Keratinocyte (primary cell): ENCODE measurements at regions not wholly inside any gene's neighbourhood (a gene's known extent, or its start where the extent isn't known, plus 50 kb on each side); places are given as distances from the start of the nearest gene placed in this dataset.

Experiments used
- DNase-seq: peaks from one replicate; pipeline ENCODE4 v3.0.0-alpha.2; 2011; ENCODE audit warnings: low read depth, missing footprints, low spot score
- FAIRE-seq: peaks from 2 replicates; lab custom pipeline; 2011; peaks lifted over from hg19 to GRCh38; lab: Jason Lieb, UNC
- H2AFZ ChIP-seq: 2 replicates; pipeline ENCODE4 v1.6.0; 2012; ENCODE audit warnings: low read length, control low read depth, inconsistent platforms; ENCODE audit not compliant: control insufficient read depth
- H3K27ac ChIP-seq: 2 replicates; pipeline ENCODE4 v1.5.1; 2011; ENCODE audit warnings: low read length; ENCODE audit not compliant: control insufficient read depth, insufficient read depth
- H3K27me3 ChIP-seq: 3 replicates; pipeline ENCODE4 v1.6.0; 2011; ENCODE audit warnings: low read length; ENCODE audit not compliant: control insufficient read depth, insufficient read depth; ENCODE audit errors: extremely low read depth
- H3K36me3 ChIP-seq, 2 experiments: 2 replicates in 1 of 2; 3 replicates in 1 of 2; pipeline ENCODE4 v1.5.1; 2011; ENCODE audit warnings: low read length in 2 of 2, mild to moderate bottlenecking in 1 of 2; ENCODE audit not compliant: control insufficient read depth in 2 of 2, insufficient read depth in 2 of 2; ENCODE audit errors: extremely low read depth in 1 of 2
- H3K4me1 ChIP-seq: 3 replicates; pipeline ENCODE4 v1.5.1; 2011; ENCODE audit warnings: low read length; ENCODE audit not compliant: control insufficient read depth, insufficient read depth; ENCODE audit errors: extremely low read depth
- H3K4me2 ChIP-seq: 3 replicates; pipeline ENCODE4 v1.6.0; 2011; ENCODE audit warnings: low read depth, low read length; ENCODE audit not compliant: control insufficient read depth, insufficient read depth; ENCODE audit errors: extremely low read depth
- H3K4me3 ChIP-seq, 3 experiments: fragments of 200-600 bp in 1 of 3; sonication (generic) in 1 of 3; 2 replicates in 2 of 3; 3 replicates in 1 of 3; pipeline ENCODE4 v1.5.1; 2011 to 2016; ENCODE audit warnings: low read length in 3 of 3, mild to moderate bottlenecking in 3 of 3, control low read depth in 2 of 3, inconsistent platforms in 1 of 3, low read depth in 1 of 3, mixed read lengths in 1 of 3, mixed run types in 1 of 3, moderate library complexity in 1 of 3; ENCODE audit not compliant: control insufficient read depth in 2 of 3, insufficient read depth in 2 of 3; ENCODE audit errors: extremely low read depth in 1 of 3
- H3K79me2 ChIP-seq: 2 replicates; pipeline ENCODE4 v1.6.0; 2012; ENCODE audit warnings: low read length; ENCODE audit not compliant: control insufficient read depth, insufficient read depth
- H3K9ac ChIP-seq: 3 replicates; pipeline ENCODE4 v1.6.0; 2011; ENCODE audit warnings: low read length; ENCODE audit not compliant: control insufficient read depth, insufficient read depth; ENCODE audit errors: extremely low read depth
- H3K9me1 ChIP-seq: 3 replicates; pipeline ENCODE4 v1.6.0; 2011; ENCODE audit warnings: low read length; ENCODE audit not compliant: control insufficient read depth, insufficient read depth; ENCODE audit errors: extremely low read depth
- H3K9me3 ChIP-seq: 2 replicates; pipeline ENCODE4 v1.5.1; 2012; ENCODE audit warnings: low read depth, low read length; ENCODE audit not compliant: control insufficient read depth
- H4K20me1 ChIP-seq: 3 replicates; pipeline ENCODE4 v1.6.0; 2011; ENCODE audit warnings: low read length; ENCODE audit not compliant: control insufficient read depth, insufficient read depth; ENCODE audit errors: extremely low read depth
- CTCF ChIP-seq, 3 experiments: IDR thresholded peaks in 1 of 3; conservative IDR thresholded peaks in 1 of 3; optimal IDR thresholded peaks in 1 of 3; 2 replicates in 2 of 3; 3 replicates in 1 of 3; pipeline versions ENCODE3 to v1.5.1; 2011; ENCODE audit warnings: low read length in 3 of 3, mild to moderate bottlenecking in 3 of 3, moderate library complexity in 2 of 3, control low read depth in 1 of 3, inconsistent platforms in 1 of 3; ENCODE audit not compliant: insufficient read depth in 2 of 3; ENCODE audit errors: extremely low read depth in 1 of 3
- EZH2 ChIP-seq: IDR thresholded peaks from one replicate; pipeline ENCODE4 v1.6.1; 2012; ENCODE audit warnings: inconsistent platforms, mild to moderate bottlenecking, low read length, moderate library complexity
- dilution Hi-C: fragments of 300-500 bp; cut with MboI; formaldehyde crosslinking; loops from one replicate; pipeline ENCODE4 v1.7.0; 2020; ENCODE audit warnings: low sequenced_read_pairs; ENCODE audit not compliant: extremely low pct_ligation_motif_present

GRCh38 chr4:38511702-38512101, 152.3 kb upstream of the KLF3 start:
- no peak overlapping the region for H3K4me2 ChIP-seq
- no peak for TF ChIP-seq CTCF (optimal IDR thresholded peaks at IDR 0.05 in 1 of 3, IDR thresholded peaks at IDR 0.05 in 1 of 3, conservative IDR thresholded peaks at IDR 0.05 in 1 of 3; ENCODE audit: extremely low read depth in 1 of 3, insufficient read depth in 2 of 3, low read length in 3 of 3)
- no peak for TF ChIP-seq EZH2
- no peak overlapping the region for H3K27ac ChIP-seq
- dilution Hi-C loops: no loop called here
- H3K9me3 ChIP-seq: no peaks in the 10 kb centered on the region
- no peaks in the 10 kb centered on the region for H3K27me3 ChIP-seq
- no peak for FAIRE-seq
- H3K9ac ChIP-seq: no peak overlapping the region
- H2AFZ ChIP-seq: no peak overlapping the region
- DNase-seq: no peak
- no peak overlapping the region for H3K4me3 ChIP-seq
- no peaks in the 10 kb centered on the region for H4K20me1 ChIP-seq
- no peaks in the 10 kb centered on the region for H3K79me2 ChIP-seq
- no peaks in the 10 kb centered on the region for H3K36me3 ChIP-seq
- H3K4me1 ChIP-seq: no peaks in the 10 kb centered on the region
- H3K9me1 ChIP-seq: no peaks in the 10 kb centered on the region

GRCh38 chr4:38512840-38513239, 151.2 kb upstream of the KLF3 start:
- FAIRE-seq: no peak
- H3K4me3 ChIP-seq: no peak overlapping the region
- dilution Hi-C loops: no loop called here

GRCh38 chr4:38514465-38515146, 149.4 kb upstream of the KLF3 start:
- Histone ChIP-seq H3K27ac (no peak overlapping the region), H3K4me1 (no peaks in the 10 kb centered on the region), H4K20me1 (no peaks in the 10 kb centered on the region), H3K9me3 (no peaks in the 10 kb centered on the region), H3K4me3 (no peak overlapping the region), H3K9ac (no peak overlapping the region), H3K36me3 (no peaks in the 10 kb centered on the region), H3K9me1 (no peaks in the 10 kb centered on the region), H2AFZ (no peak overlapping the region), H3K4me2 (no peak overlapping the region), H3K27me3 (no peaks in the 10 kb centered on the region), H3K79me2 (no peaks in the 10 kb centered on the region)
- FAIRE-seq (no peak), DNase-seq (no peak)
- dilution Hi-C loops: no loop called here
- TF ChIP-seq CTCF (optimal IDR thresholded peaks at IDR 0.05 in 1 of 3, IDR thresholded peaks at IDR 0.05 in 1 of 3, conservative IDR thresholded peaks at IDR 0.05 in 1 of 3; ENCODE audit: extremely low read depth in 1 of 3, insufficient read depth in 2 of 3, low read length in 3 of 3) (no peak), EZH2 (no peak)

More at GRCh38 chr4:38512840-38513239, 151.2 kb upstream of the KLF3 start:
- no peaks in the 10 kb centered on the region for H3K36me3 ChIP-seq
- H3K4me1 ChIP-seq: no peaks in the 10 kb centered on the region
- no peaks in the 10 kb centered on the region for H3K9me3 ChIP-seq
- no peaks in the 10 kb centered on the region for H3K79me2 ChIP-seq
- H2AFZ ChIP-seq: no peak overlapping the region
- H3K27me3 ChIP-seq: no peaks in the 10 kb centered on the region
- H3K4me2 ChIP-seq: no peak overlapping the region
- H3K27ac ChIP-seq: no peak overlapping the region
- no peak overlapping the region for H3K9ac ChIP-seq
- DNase-seq: no peak
- H3K9me1 ChIP-seq: no peaks in the 10 kb centered on the region
- TF ChIP-seq EZH2: no peak
- no peaks in the 10 kb centered on the region for H4K20me1 ChIP-seq
